ENCODE measurements at regions not wholly inside any gene's neighbourhood (a gene's known extent, or its start where the extent isn't known, plus 50 kb on each side); places are given as distances from the start of the nearest gene placed in this dataset.

DNA sequence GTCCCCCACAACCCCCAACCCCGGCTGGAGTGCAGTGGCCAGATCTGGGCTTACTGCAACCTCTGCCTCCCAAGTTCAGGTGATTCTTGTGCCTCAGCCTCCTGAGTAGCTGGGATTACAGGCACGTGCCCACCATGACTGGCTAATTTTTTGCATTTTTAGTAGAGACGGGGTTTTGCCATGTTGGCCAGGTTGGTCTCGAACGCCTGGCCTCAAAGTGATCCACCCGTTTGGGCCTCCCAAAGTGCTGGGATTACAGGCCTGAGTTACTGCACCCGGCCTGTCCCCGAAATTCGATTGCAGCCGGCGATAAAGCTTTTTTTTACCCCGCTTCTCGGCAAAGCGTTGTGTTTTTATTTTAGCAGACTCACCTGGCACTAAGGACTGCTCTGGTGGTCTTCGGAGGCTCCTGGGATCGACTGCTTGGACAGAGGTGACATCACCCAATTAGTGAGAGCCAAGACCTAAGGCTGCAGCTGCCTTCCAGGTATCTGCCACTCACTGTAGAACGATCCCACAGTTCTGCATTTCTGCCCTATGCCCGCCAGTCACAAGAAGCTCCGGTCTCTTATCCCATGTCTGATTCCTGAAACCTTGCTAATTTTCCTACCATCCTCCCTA lies 82.2 kb upstream of the ARL4D start:
- peaks cover 4% of the 10 kb centered on the region for H3K4me1 Mint-ChIP-seq (ENCODE audit: low read depth)
- Histone ChIP-seq H3K4me1 (ENCODE audit: insufficient read depth, low read length) (no peaks in the 10 kb centered on the region), H3K9me3 (ENCODE audit: control insufficient read depth in 1 of 2, insufficient read depth in 1 of 2, low read length in 2 of 2) (peaks cover 5 to 15% of the 10 kb centered on the region in 2 experiments), H3K27ac (ENCODE audit: low read depth in 1 of 2, low read length in 2 of 2) (no peak overlapping the region), H3K36me3 (ENCODE audit: insufficient read depth, low read length) (no peaks in the 10 kb centered on the region), H3K27me3 (ENCODE audit: control insufficient read depth in 1 of 2, insufficient read depth in 2 of 2, low read length in 2 of 2) (no peaks in the 10 kb centered on the region), H3K4me3 (ENCODE audit: low read length) (no peak overlapping the region)
- H3K4me3 Mint-ChIP-seq: peak overlapping the region; percentile 20
- CTCF ChIA-PET: interaction anchor here (0.6 to 1.8 kb wide), 2 partner anchors 167 to 522 kb away, joined by 3 to 7 read pairs; partner anchors contain the start of gene DHX8
- no peak overlapping the region for H3K27ac Mint-ChIP-seq
- H3K27me3 Mint-ChIP-seq: no peaks in the 10 kb centered on the region
- H3K9me3 Mint-ChIP-seq: no peaks in the 10 kb centered on the region
- ATAC-seq (ENCODE audit: poor library complexity): no peak
- no peaks in the 10 kb centered on the region for H3K36me3 Mint-ChIP-seq (ENCODE audit: low read depth)
- TF ChIP-seq CTCF (IDR thresholded peaks at IDR 0.05): no peak
- intact Hi-C loops (cut with DNase I, micrococcal nuclease): loop anchor here in 1 of 2 experiments (2.0 to 5.0 kb wide), 2 partner anchors 104 to 189 kb away; partner anchors contain the start of gene BRCA1
- DNase-seq: peak in 3 of 14 experiments; percentile 23 to 66 (median 42)
- POLR2A ChIA-PET: interaction anchor here (1.1 to 5.1 kb wide), 13 partner anchors 44 to 637 kb away, joined by 3 to 132 read pairs (median 11); partner anchors contain the start of genes ARL4D, NBR1, PTGES3L and RND2

- Mint-ChIP-seq H3K27me3 (no peaks in the 10 kb centered on the region), H3K4me1 (ENCODE audit: low read depth) (peaks cover 4% of the 10 kb centered on the region), H3K27ac (no peak overlapping the region), H3K9me3 (no peaks in the 10 kb centered on the region), H3K4me3 (no peak overlapping the region), H3K36me3 (ENCODE audit: low read depth) (no peaks in the 10 kb centered on the region)
- Histone ChIP-seq H3K27ac (ENCODE audit: low read depth in 1 of 2, low read length in 2 of 2) (no peak overlapping the region), H3K4me3 (ENCODE audit: low read length) (no peak overlapping the region), H3K36me3 (ENCODE audit: insufficient read depth, low read length) (no peaks in the 10 kb centered on the region), H3K27me3 (ENCODE audit: control insufficient read depth in 1 of 2, insufficient read depth in 2 of 2, low read length in 2 of 2) (no peaks in the 10 kb centered on the region), H3K9me3 (ENCODE audit: control insufficient read depth in 1 of 2, insufficient read depth in 1 of 2, low read length in 2 of 2) (peaks cover 5 to 15% of the 10 kb centered on the region in 2 experiments), H3K4me1 (ENCODE audit: insufficient read depth, low read length) (no peaks in the 10 kb centered on the region)
- no peak for TF ChIP-seq CTCF (IDR thresholded peaks at IDR 0.05)
- intact Hi-C loops (cut with DNase I, micrococcal nuclease): loop anchor here in 1 of 2 experiments (2.0 to 5.0 kb wide), 4 partner anchors 53 to 189 kb away; partner anchors contain the start of gene BRCA1
- ATAC-seq (ENCODE audit: poor library complexity) (no peak), DNase-seq (no peak)
- POLR2A ChIA-PET: interaction anchor here (0.6 to 5.1 kb wide), 40 partner anchors 10 to 1298 kb away, joined by 3 to 132 read pairs (median 5); partner anchors contain the start of genes ARL4D, BECN1, BRCA1 and DHX8
- CTCF ChIA-PET: interaction anchor here (0.6 to 1.8 kb wide), 6 partner anchors 18 to 522 kb away, joined by 3 to 11 read pairs (median 4); partner anchors contain the start of genes DHX8, NBR1 and TMEM106A
Observed at GRCh38 chr17:43315858-43316521, 82.2 kb upstream of the RNU2-1 start.

GRCh38 chr17:43315369-43315768 lies 81.6 kb upstream of the RNU2-1 start:
- Mint-ChIP-seq H3K36me3 (ENCODE audit: low read depth) (no peaks in the 10 kb centered on the region), H3K4me1 (ENCODE audit: low read depth) (peaks cover 4% of the 10 kb centered on the region), H3K27ac (no peak overlapping the region), H3K9me3 (no peaks in the 10 kb centered on the region), H3K27me3 (no peaks in the 10 kb centered on the region), H3K4me3 (no peak overlapping the region)
- no peak overlapping the region for H3K4me3 ChIP-seq (ENCODE audit: low read length)
- H3K27ac ChIP-seq (ENCODE audit: low read depth in 1 of 2, low read length in 2 of 2): no peak overlapping the region
- ChIA-PET CTCF (interaction anchor here (1.0 to 1.8 kb wide), 6 partner anchors 19 to 291 kb away, joined by 3 to 11 read pairs (median 4); partner anchors contain the start of genes DHX8, NBR1 and TMEM106A), POLR2A (interaction anchor here (0.8 to 5.1 kb wide), 35 partner anchors 9 to 927 kb away, joined by 3 to 132 read pairs (median 6); partner anchors contain the start of genes ARL4D, BECN1, BRCA1 and DHX8)
- intact Hi-C loops (cut with DNase I, micrococcal nuclease): loop anchor here in 1 of 2 experiments (2.0 to 5.0 kb wide), 3 partner anchors 53 to 188 kb away; partner anchors contain the start of gene BRCA1
- H3K4me1 ChIP-seq (ENCODE audit: insufficient read depth, low read length): no peaks in the 10 kb centered on the region
- ATAC-seq (ENCODE audit: poor library complexity) (no peak), DNase-seq (no peak)
- no peaks in the 10 kb centered on the region for H3K36me3 ChIP-seq (ENCODE audit: insufficient read depth, low read length)
- no peaks in the 10 kb centered on the region for H3K27me3 ChIP-seq (ENCODE audit: control insufficient read depth in 1 of 2, insufficient read depth in 2 of 2, low read length in 2 of 2)
- no peak for TF ChIP-seq CTCF (IDR thresholded peaks at IDR 0.05)
- H3K9me3 ChIP-seq (ENCODE audit: control insufficient read depth in 1 of 2, insufficient read depth in 1 of 2, low read length in 2 of 2): peaks cover 5 to 15% of the 10 kb centered on the region in 2 experiments

Measured in CD4-positive, alpha-beta T cell (primary cell).